H9 (cell line): ENCODE measurements at regions not wholly inside any gene's neighbourhood (a gene's known extent, or its start where the extent isn't known, plus 50 kb on each side); places are given as distances from the start of the nearest gene placed in this dataset.

Experiments used
- DNase-seq: peaks from one replicate; pipeline ENCODE4 v3.0.0-alpha.2; 2017
- H2AFZ ChIP-seq: one replicate; pipeline ENCODE4 v1.6.1; 2013; ENCODE audit warnings: mild to moderate bottlenecking, low read length, control low read depth, moderate library complexity
- H2AK5ac ChIP-seq: 2 replicates; pipeline ENCODE4 v1.6.1; 2013; ENCODE audit warnings: low read length, control low read depth, mixed read lengths; ENCODE audit not compliant: insufficient read length
- H2BK120ac ChIP-seq: one replicate; pipeline ENCODE4 v1.6.1; 2013; ENCODE audit warnings: low read depth, mild to moderate bottlenecking, low read length, control low read depth, inconsistent platforms; ENCODE audit not compliant: poor library complexity, severe bottlenecking
- H2BK12ac ChIP-seq: 2 replicates; pipeline ENCODE4 v1.6.1; 2013; ENCODE audit warnings: low read length, control low read depth, mixed read lengths, low read depth; ENCODE audit not compliant: insufficient read length
- H2BK15ac ChIP-seq: 2 replicates; pipeline ENCODE4 v1.6.1; 2013; ENCODE audit warnings: low read depth, low read length, control low read depth
- H2BK20ac ChIP-seq: one replicate; pipeline ENCODE4 v1.6.1; 2013; ENCODE audit warnings: low read depth, mild to moderate bottlenecking, low read length, control low read depth, inconsistent platforms; ENCODE audit not compliant: poor library complexity, severe bottlenecking
- H2BK5ac ChIP-seq: 2 replicates; pipeline ENCODE4 v1.6.1; 2013; ENCODE audit warnings: low read length, control low read depth, mixed read lengths; ENCODE audit not compliant: insufficient read length
- H3K14ac ChIP-seq: 2 replicates; pipeline ENCODE4 v1.6.1; 2013; ENCODE audit warnings: low read length, control low read depth; ENCODE audit not compliant: insufficient read depth
- H3K18ac ChIP-seq: 2 replicates; pipeline ENCODE4 v1.6.1; 2013; ENCODE audit warnings: low read depth, mild to moderate bottlenecking, mixed read lengths, low read length, control low read depth; ENCODE audit not compliant: insufficient read length
- H3K23ac ChIP-seq: 2 replicates; pipeline ENCODE4 v1.6.1; 2013; ENCODE audit warnings: low read length, control low read depth, mixed read lengths, low read depth; ENCODE audit not compliant: insufficient read length
- H3K23me2 ChIP-seq: 2 replicates; pipeline ENCODE4 v1.6.1; 2013; ENCODE audit warnings: low read depth, mild to moderate bottlenecking, mixed read lengths, low read length, control low read depth; ENCODE audit not compliant: insufficient read length, poor library complexity, severe bottlenecking
- H3K27ac ChIP-seq: 2 replicates; pipeline ENCODE4 v1.5.1; 2013; ENCODE audit warnings: low read length, control low read depth, mixed read lengths, low read depth; ENCODE audit not compliant: insufficient read length
- H3K27me3 ChIP-seq: 2 replicates; pipeline ENCODE4 v1.6.1; 2013; ENCODE audit warnings: low read length, control low read depth, inconsistent platforms; ENCODE audit not compliant: insufficient read depth
- H3K4ac ChIP-seq: 2 replicates; pipeline ENCODE4 v1.6.1; 2013; ENCODE audit warnings: low read depth, mild to moderate bottlenecking, control low read depth, inconsistent platforms, low read length, moderate library complexity
- H3K4me1 ChIP-seq: 2 replicates; pipeline ENCODE4 v1.6.1; 2013; ENCODE audit warnings: low read length, control low read depth, inconsistent platforms; ENCODE audit not compliant: insufficient read depth
- H3K4me2 ChIP-seq: 2 replicates; pipeline ENCODE4 v1.6.1; 2013; ENCODE audit warnings: low read length, control low read depth, mixed read lengths; ENCODE audit not compliant: insufficient read length, insufficient read depth
- H3K56ac ChIP-seq: 2 replicates; pipeline ENCODE4 v1.6.1; 2013; ENCODE audit warnings: low read depth, mild to moderate bottlenecking, mixed read lengths, low read length, control low read depth; ENCODE audit not compliant: insufficient read length
- H3K79me1 ChIP-seq: 2 replicates; pipeline ENCODE4 v1.6.1; 2013; ENCODE audit warnings: low read depth, mild to moderate bottlenecking, moderate library complexity, low read length, control low read depth, inconsistent platforms; ENCODE audit not compliant: insufficient read depth, poor library complexity, severe bottlenecking
- H3K79me2 ChIP-seq: 2 replicates; pipeline ENCODE4 v1.6.1; 2013; ENCODE audit warnings: low read length, control low read depth, inconsistent platforms; ENCODE audit not compliant: insufficient read depth
- H3K9ac ChIP-seq: 2 replicates; pipeline ENCODE4 v1.6.1; 2013; ENCODE audit warnings: low read length, control low read depth, mixed read lengths; ENCODE audit not compliant: insufficient read length; ENCODE audit errors: extremely low read depth
- H3K9me3 ChIP-seq: one replicate; pipeline ENCODE4 v1.6.1; 2013; ENCODE audit warnings: low read depth, low read length, inconsistent platforms; ENCODE audit not compliant: control insufficient read depth
- H3T11ph ChIP-seq: one replicate; pipeline ENCODE4 v1.6.1; 2013; ENCODE audit warnings: mild to moderate bottlenecking, low read length, control low read depth, inconsistent platforms
- H4K20me1 ChIP-seq: one replicate; pipeline ENCODE4 v1.6.1; 2013; ENCODE audit not compliant: control insufficient read depth, insufficient read length, insufficient read depth
- H4K5ac ChIP-seq: 2 replicates; pipeline ENCODE4 v1.6.1; 2013; ENCODE audit warnings: low read depth, mild to moderate bottlenecking, mixed read lengths, low read length, control low read depth; ENCODE audit not compliant: insufficient read length
- H4K8ac ChIP-seq: replicated peaks from 2 replicates; pipeline ENCODE4 v1.6.1; 2013; ENCODE audit warnings: low read length, control low read depth, mixed read lengths, low read depth; ENCODE audit not compliant: insufficient read length
- H4K91ac ChIP-seq: 2 replicates; pipeline ENCODE4 v1.6.1; 2013; ENCODE audit warnings: low read depth, mild to moderate bottlenecking, moderate library complexity, mixed read lengths, low read length, control low read depth; ENCODE audit not compliant: insufficient read length
- H3K27ac Mint-ChIP-seq, 3 experiments: 2 replicates in 2 of 3; 3 replicates in 1 of 3; pipeline ENCODE4 v1.8.0; 2020 to 2021; ENCODE audit warnings: mixed read lengths in 3 of 3, mild to moderate bottlenecking in 1 of 3, moderate library complexity in 1 of 3
- H3K27me3 Mint-ChIP-seq: 2 replicates; pipeline ENCODE4 v1.8.0; 2021; ENCODE audit warnings: low read depth, mild to moderate bottlenecking, moderate library complexity, mixed read lengths
- H3K36me3 Mint-ChIP-seq, 3 experiments: 2 replicates in 2 of 3; 3 replicates in 1 of 3; pipeline ENCODE4 v1.8.0; 2020 to 2021; ENCODE audit warnings: low read depth in 3 of 3, mixed read lengths in 3 of 3; ENCODE audit not compliant: insufficient read depth in 1 of 3
- H3K4me1 Mint-ChIP-seq, 2 experiments: 2 replicates each; pipeline ENCODE4 v1.8.0; 2020; ENCODE audit warnings: mixed read lengths in 2 of 2
- H3K4me3 Mint-ChIP-seq, 2 experiments: 2 replicates in 1 of 2; 3 replicates in 1 of 2; pipeline ENCODE4 v1.8.0; 2020 to 2021; ENCODE audit warnings: mild to moderate bottlenecking in 2 of 2, mixed read lengths in 2 of 2, moderate library complexity in 1 of 2
- H3K9me3 Mint-ChIP-seq, 2 experiments: 2 replicates in 1 of 2; 3 replicates in 1 of 2; pipeline ENCODE4 v1.8.0; 2020; ENCODE audit warnings: mild to moderate bottlenecking in 2 of 2, mixed read lengths in 2 of 2, moderate library complexity in 1 of 2
- CTCF ChIP-seq: fragments of 200-600 bp; sonication (generic); conservative IDR thresholded peaks from 3 replicates; pipeline ENCODE4 v1.8.0; 2021; ENCODE audit warnings: antibody characterized with exemption, mild to moderate bottlenecking
- WGBS: extraction: QIAGEN DNeasy Blood & Tissue Kit; methylation state at CpG from one replicate; pipeline ENCODE4 v1.1.7; 2013; ENCODE audit warnings: missing lambda C conversion rate, low lambda C conversion rate, mixed read lengths; ENCODE audit not compliant: insufficient read length; ENCODE audit errors: extremely low coverage; 5-methylcytosine and 5-hydroxymethylcytosine counted together

GRCh38 chr9:84206801-84207370, 133.7 kb downstream of the SLC28A3 start:
- H3K23me2 ChIP-seq = no peaks in the 10 kb centered on the region
- H3K9me3 ChIP-seq = no peaks in the 10 kb centered on the region
- no peak overlapping the region for H3K18ac ChIP-seq
- H3T11ph ChIP-seq = no peak overlapping the region
- H3K36me3 Mint-ChIP-seq = no peaks in the 10 kb centered on the region
- no peak overlapping the region for H3K14ac ChIP-seq
- no peak overlapping the region for H4K8ac ChIP-seq
- H3K27me3 ChIP-seq = no peaks in the 10 kb centered on the region
- no peak overlapping the region for H2BK5ac ChIP-seq
- DNase-seq = no peak
- peaks cover 0 to 9% of the 10 kb centered on the region in 2 experiments; a peak in 2 of 4 replicates for H3K4me1 Mint-ChIP-seq
- H3K27me3 Mint-ChIP-seq = peaks cover 3% of the 10 kb centered on the region
- H2BK15ac ChIP-seq = no peak overlapping the region
- no peak overlapping the region for H4K5ac ChIP-seq
- no peaks in the 10 kb centered on the region for H4K20me1 ChIP-seq
- H3K23ac ChIP-seq = no peak overlapping the region
- no peak for TF ChIP-seq CTCF
- no peaks in the 10 kb centered on the region for H3K79me1 ChIP-seq
- no peak overlapping the region for H2AFZ ChIP-seq
- 0 out of 7 replicates have a peak overlapping the region, but pooled peaks of 1 of the 3 experiments have one; percentile 28 for H3K27ac Mint-ChIP-seq
- no peaks in the 10 kb centered on the region; a peak in 1 of 5 replicates for H3K9me3 Mint-ChIP-seq
- no peaks in the 10 kb centered on the region for H3K79me2 ChIP-seq
- no peak overlapping the region for H3K4me3 Mint-ChIP-seq
- no peak overlapping the region for H4K91ac ChIP-seq
- no peak overlapping the region for H2BK12ac ChIP-seq
- no peak overlapping the region for H2AK5ac ChIP-seq
- H3K4me1 ChIP-seq = no peaks in the 10 kb centered on the region
- no CpG with 5 or more reads among the region's 9 CpGs for WGBS
- no peak overlapping the region for H3K27ac ChIP-seq
- no peak overlapping the region for H3K56ac ChIP-seq
- H3K4ac ChIP-seq = no peak overlapping the region
- no peak overlapping the region for H3K4me2 ChIP-seq
- H2BK20ac ChIP-seq = no peak overlapping the region
- H3K9ac ChIP-seq = no peak overlapping the region
- no peak overlapping the region for H2BK120ac ChIP-seq
